IPS DF 4.7 (cell line): ENCODE measurements at regions not wholly inside any gene's neighbourhood (a gene's known extent, or its start where the extent isn't known, plus 50 kb on each side); places are given as distances from the start of the nearest gene placed in this dataset.
"Not testable (repeated sequence)": the region's sequence is repeated elsewhere in the genome, so short reads cannot be mapped to it uniquely, and the experiment has no call there.

Experiments used
- DNase-seq: peaks from one replicate; pipeline ENCODE4 v3.0.0-alpha.2; 2013; ENCODE audit warnings: low spot score; ENCODE audit errors: extremely low read depth

DNA sequence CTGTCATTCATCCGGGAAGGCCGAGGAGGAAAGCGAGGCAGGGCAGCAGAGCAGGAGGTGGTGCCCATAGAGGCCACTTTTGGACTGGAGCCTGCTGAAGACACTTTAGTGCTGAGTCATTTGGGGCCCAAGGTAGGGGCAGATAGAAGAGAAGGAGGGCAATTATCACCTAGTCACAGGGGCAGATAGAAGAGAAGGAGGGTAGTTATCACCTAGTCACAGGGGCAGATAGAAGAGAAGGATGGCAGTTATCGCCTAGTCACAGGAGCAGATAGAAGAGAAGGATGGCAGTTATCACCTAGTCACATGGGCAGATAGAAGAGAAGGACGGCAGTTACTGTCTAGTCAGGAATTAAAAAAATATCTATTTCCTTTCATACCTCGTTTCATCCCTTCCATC is 1372.6 kb downstream of the FOXD4L5 start:
- not testable (repeated sequence) for DNase-seq

DNA sequence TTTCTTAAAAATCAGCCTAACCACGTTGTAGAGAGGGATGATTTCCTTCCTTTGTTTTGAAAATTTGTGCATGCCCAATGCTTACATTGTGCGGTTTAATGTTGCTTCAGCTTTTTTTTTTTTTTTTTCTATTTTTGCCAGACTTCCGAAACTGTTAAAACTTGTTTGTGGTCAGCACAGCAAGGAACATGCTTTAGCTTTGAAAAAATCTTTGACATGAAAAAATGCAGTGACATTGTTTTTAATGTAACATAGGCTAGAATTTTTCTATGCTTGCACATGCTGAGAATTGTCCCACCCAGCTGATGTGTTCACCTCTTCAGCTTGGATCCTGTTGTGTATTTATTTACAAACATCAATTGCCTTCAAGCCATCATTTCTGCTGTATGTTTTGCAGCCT is 1375.9 kb downstream of the FOXD4L5 start:
- not testable (repeated sequence) for DNase-seq

GRCh38 chr9:63899637-63900190 is 1385.3 kb downstream of the FOXD4L5 start:
- not testable (repeated sequence) for DNase-seq

DNA sequence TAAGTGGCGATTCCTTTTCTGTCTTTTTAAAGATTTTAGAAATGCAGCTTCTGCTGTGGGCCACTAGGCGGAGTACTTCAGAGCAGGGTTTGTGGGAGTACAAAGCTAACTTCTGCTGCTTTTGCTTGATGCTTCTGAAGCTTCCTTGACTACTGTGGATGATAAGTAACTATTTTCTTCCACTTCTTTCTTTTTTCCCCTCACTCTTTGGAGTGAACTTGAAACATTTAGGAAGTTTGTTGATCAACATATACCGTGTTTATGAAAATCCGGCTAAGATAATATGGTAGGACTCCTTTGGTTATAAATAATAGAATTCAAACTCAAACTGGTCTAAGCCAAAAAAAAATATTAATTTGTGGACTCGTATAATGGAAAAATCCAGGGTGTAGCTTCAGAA is 1403.6 kb downstream of the FOXD4L5 start:
- not testable (repeated sequence) for DNase-seq

GRCh38 chr9:63876380-63876779 is 1408.6 kb downstream of the FOXD4L5 start:
- DNase-seq: not testable (repeated sequence)

DNA sequence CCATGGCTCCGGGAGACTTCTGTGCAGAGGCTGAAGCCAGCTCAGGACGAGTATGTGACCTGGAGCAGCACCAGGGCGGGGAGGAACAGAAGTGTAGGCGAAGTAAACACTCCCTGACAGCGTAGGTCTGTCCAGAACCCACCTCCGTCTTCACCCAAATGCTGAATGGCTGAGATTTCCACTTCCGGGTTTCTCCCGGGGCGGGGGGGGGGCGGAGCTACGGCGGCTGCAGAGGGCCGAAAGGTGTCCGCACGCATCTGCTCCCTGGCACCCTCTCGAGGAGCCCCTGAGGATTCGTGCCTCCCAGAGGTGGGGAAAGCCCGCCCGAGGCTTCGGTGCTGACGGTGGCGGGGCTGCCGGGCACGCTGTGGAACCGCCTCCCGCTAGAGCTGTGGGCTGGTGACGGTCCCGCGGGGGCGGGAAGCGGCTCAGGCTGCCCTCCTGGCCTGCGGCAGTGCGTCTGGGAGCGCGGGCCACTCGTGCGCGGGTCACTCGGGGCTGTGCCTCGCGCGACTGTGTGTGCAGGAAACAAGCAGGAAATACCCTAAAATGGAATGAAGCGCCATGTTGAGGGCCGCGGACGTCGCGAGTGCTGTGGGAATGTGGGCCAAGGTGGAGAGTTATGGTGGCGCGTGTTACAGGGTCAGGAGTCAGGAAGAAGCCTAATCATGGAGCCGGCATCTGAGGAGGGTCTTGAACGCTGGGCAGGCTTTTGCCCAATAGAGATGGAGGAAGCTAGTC is 1425.4 kb downstream of the FOXD4L5 start:
- DNase-seq: no peak

DNA sequence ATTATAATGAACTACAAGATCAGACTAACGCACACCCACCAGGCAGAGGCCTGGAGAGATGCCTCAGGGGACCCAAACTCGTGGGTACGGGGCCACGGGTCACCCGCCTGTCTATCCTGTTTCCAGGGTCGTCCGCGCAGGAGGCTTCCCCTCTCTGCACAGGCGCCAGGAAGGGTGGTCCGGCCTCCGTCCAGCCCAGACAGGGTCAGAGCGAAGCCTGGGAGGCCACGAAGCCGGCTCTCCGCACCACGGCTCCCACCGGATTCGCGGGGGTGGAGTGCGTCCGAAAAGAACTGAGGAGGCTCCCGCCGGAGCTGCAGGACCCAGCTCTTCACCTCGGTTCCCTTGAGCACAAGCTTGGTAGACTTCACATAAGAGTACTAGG is 1425.9 kb downstream of the FOXD4L5 start:
- not testable (repeated sequence) for DNase-seq

GRCh38 chr9:63853140-63853751 is 1431.8 kb downstream of the FOXD4L5 start:
- DNase-seq: not testable (repeated sequence)

DNA sequence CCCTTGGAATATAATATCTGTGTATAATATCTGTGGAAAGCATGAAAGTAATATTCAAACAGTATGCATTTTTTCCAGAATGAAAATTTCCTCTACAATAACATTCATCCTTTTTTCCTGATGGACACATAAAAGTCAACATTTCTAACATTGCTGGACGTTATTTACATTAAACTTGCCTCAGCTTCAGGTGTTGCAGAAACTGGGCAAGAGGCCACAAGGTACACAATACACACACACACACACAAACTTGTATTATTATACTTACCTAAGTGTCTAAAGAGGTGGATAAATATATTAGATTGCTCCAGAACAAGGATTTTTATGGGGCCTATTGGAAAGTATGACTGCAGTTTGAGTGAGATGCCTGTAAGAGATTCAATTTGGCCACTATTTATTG is 1460.2 kb downstream of the FOXD4L5 start:
- DNase-seq: not testable (repeated sequence)

DNA sequence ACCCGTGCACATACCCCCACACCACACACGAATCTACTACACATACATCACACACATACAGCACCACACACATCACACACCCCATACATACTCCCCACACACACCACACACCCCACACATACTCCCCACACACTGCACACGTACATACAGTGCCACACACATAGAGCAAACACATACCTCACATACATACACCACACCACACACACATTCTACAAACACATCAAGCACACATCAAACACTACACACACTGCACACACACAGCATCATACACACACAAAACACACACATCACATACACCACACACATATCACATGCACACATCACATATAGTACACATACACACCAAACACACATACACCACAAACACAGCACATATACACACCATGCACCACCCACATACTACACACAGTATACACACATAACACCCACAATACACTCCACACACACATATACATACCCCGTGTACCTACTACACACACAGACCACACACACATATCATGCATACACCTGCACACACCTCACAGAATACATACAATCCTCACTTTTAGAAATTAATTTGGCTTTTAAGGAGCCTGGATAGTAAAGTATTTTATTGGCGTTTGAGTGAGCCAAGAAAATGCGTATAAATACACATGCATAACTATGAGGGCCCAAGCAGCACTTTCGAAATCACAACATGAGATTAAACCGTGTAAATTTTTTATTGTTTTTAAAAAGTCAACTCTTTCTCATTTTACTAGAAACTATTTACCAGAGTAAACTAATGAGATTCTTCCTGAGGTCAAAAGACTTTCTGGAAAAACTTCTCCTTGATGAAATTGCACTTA is 1461.4 kb downstream of the FOXD4L5 start:
- DNase-seq: not testable (repeated sequence)

GRCh38 chr9:63822615-63823374 is 1462.2 kb downstream of the FOXD4L5 start:
- not testable (repeated sequence) for DNase-seq

- DNase-seq: not testable (repeated sequence)
Measured at GRCh38 chr9:63821293-63821692, 1463.7 kb downstream of the FOXD4L5 start.

DNA sequence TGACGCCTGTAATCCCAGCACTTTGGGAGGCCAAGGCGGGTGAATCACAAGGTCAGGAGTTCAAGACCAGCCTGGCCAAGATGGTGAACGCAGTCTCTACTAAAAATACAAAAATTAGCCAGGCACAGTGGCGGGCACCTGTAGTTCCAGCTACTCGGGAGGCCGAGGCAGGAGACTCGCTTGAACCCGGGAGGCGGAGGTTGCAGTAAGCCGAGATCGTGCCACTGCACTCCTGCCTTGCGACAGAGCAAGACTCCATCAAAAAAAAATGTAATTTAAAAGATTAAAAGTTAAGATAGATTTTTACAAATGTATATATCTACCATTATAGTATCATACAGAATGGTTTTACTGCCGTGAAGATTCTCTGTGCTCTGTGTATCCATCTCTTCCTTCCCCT is 1464.1 kb downstream of the FOXD4L5 start:
- not testable (repeated sequence) for DNase-seq

DNA sequence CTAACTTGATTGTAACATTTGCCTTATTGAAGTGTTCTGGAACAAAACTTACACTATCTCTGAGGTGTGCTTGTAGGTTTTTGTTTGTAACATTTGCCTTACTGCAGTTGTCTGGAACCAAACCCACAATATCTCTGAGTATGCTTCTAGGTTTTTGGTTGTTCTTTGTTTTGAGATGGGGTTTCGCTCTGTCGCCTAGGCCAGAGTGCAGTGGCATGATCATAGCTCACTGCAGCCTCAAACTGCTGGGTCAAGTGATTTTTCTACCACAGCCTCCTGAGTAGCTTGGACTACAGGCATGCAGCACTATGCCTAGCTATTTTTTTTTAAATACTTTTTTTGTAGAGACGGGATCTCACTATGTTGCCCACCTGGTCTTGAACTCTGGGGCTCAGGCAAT is 1464.6 kb downstream of the FOXD4L5 start:
- not testable (repeated sequence) for DNase-seq

DNA sequence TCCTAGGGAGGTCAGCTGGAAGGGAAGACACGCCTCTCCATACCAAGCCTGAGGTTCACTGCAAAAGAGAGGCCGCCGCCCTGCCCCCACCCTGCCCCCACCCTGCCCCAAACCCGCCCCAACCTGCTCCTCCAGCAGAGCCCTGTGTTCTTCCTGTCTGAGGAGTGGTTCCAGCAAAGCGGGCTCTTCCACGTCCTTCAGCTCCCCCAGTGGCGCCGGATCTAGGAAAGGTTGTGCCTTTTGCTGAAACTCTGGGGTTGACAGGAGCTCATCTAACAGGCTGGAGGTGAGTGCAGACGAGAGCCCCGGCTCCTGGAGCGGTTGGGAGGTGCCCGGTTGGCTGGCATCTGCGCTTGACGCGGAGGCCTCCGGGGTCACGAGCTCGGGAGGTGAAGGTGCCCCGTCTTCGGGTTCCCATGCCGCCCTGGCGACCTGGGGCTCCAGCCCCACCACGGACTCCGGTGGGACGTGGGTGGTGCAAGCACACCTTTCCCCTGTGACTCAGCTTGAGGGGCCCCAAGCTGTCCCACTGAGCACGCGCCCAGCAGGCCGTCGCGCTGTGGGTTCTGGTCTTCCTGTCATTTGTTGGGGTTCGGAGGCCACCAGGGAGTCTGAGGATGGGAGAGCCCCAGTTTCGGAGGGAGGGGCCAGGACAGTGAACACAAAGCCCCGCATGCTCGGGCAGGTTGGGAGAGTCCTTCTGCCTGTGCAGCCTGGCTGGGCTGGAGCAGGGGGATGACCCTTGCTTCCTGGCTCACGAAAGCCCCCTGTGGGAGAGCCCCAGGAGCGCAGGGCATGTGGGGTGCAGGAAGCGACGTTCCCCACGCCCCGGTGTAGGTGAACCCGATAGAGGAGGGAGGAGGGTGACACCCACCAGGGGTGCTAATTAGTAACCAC is 1467.1 kb downstream of the FOXD4L5 start:
- DNase-seq: no peak

DNA sequence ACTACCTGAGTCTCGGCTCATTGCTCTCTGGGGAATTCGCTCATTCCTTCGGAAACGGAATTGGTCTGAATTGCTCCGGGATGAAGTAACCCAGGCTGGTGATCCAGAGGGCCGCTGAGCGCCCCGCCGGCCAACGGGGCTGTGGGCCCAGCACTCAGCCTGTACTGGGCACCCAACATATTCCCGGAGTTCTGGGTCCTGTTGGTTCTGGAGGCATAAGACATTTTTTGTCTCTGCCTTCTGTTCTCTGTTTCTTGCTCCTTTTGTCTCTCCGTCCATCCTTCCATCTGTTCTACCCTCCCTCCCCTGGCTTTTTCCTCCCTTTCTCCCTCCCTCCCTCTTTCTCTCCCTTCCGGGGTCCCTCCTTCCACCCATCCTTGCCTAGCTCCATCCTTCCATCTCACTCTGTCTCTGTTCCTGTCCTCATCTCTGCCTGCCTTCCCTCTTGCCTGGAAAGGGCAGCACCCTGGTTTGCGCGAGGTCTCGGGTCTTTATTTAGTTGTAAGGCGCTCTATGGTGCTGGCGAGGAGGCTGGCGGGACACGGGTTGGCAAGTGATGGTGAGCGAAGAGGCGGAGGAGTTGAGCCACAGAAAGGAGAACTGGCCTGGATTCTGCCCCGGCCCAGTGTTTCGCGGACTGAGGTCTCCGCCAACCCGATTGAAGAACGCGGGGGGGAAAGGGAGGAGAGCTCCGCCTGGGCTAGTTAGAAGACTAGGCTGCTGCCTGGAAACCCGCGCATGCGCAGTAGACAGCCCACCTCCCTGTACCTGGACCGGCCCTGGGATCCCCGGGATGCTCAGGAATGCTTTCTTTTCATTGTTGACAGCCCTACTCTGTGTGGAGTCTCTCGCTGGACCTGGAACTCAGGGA is 1468.0 kb downstream of the FOXD4L5 start:
- peak; percentile 98 for DNase-seq

DNA sequence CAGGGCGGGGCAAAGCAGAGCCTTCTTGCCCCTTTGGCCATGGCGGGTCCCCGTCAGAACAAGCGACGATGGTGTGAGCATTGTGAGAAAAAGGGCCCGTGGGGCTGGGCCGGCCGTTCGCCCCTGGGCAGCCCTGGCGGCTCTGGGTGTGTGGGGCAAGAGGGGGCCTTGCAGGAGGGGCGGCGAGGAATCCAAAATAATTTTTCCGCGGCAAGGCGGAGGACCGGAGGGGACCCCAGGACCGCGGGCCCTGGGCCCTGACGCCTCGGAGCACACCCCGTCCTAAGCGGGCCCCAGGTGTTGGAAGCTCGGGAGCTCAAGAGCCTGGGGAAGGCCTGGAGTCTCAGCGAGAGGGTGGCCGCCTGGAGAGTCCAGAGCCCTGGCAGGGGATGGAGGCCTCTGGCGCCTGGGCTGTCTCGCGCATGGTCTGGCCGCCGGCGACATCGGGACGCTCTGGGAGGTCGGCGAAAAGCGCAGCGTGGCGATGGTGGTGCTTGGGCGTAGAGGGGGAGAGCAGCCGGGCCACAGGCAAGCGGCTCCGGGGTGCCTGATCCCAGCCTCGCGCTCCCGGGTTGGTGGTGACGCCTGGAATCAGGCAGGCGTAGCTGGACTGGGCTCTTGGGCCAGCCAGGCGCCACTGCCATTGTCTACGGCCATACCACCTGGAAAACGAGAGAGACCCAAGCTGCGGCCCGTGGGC is 1469.9 kb downstream of the FOXD4L5 start:
- not testable (repeated sequence) for DNase-seq

DNA sequence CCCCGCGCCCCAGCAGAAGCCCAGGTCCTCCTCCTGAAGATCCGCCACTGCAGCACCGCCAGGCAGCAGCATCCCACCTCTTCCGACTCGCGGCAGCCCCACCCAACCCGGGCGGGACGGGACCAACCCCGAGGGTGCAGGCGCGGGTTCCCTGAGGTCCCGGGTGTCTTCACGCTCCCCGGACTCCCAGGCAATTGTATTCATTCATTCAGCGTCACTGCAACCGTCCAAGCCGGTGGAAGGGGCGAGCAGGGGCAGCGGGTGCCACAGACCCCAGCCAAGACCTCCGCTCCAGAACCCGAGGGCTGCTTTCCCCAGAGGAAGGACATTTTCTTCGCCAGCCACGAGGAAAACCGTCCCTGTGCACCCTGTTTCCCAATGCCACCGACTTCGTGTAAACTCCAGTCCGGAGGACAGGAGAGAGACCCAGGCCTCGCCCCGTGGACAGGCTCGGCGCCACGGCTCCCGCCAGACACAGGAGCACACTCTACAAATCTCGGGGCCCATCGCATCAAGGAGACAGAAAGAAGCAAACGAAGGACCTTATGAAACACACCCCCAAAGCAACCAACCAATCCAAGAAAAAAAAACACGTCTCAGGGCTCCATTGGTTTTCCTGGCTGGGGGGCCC is 1471.5 kb downstream of the FOXD4L5 start:
- not testable (repeated sequence) for DNase-seq
